GM12878 (cell line): ENCODE measurements at regions not wholly inside any gene's neighbourhood (a gene's known extent, or its start where the extent isn't known, plus 50 kb on each side); places are given as distances from the start of the nearest gene placed in this dataset.

Experiments
- ATAC-seq: fragments of 200-7000 bp; cut with Tn5 transposase; 3 replicates; pipeline ENCODE4 v1.9.1; 2020; ENCODE audit warnings: mild to moderate bottlenecking, moderate library complexity
- BruUV-seq: library from RNA; stranded (reverse); fragments of 400-500 nt; replicated peaks from 2 replicates; lab custom pipeline; 2021; lab: Mats Ljungman, UMichigan
- CTCF ChIA-PET: fragments of 300-600 bp; sonication (Branson Sonifier 250); formaldehyde crosslinking; extraction: SDS; loops from one replicate; lab custom pipeline; 2021; ENCODE audit warnings: inconsistent platforms; lab: Yijun Ruan, JAX
- POLR2A ChIA-PET: fragments of 350-600 bp; formaldehyde crosslinking; extraction: SDS; loops from one replicate; lab custom pipeline; 2021; ENCODE audit warnings: inconsistent platforms; lab: Charles Lee
- RAD21 ChIA-PET: fragments of 300-600 bp; sonication (Branson Sonifier 250); formaldehyde crosslinking; loops from one replicate; lab custom pipeline; 2023; ENCODE audit warnings: antibody characterized with exemption; ENCODE audit not compliant: unreplicated experiment; lab: Charles Lee
- SMC1A ChIA-PET: fragments of 300-600 bp; sonication (Branson Sonifier 250); formaldehyde crosslinking; loops from one replicate; lab custom pipeline; 2023; ENCODE audit not compliant: unreplicated experiment, uncharacterized antibody; lab: Charles Lee
- DNase-seq: peaks from one replicate; pipeline ENCODE4 v3.0.0-alpha.2; 2011; ENCODE audit warnings: low read depth, low spot score
- FAIRE-seq: peaks from 3 replicates; lab custom pipeline; 2011; peaks lifted over from hg19 to GRCh38; lab: Jason Lieb, UNC
- H2AFZ ChIP-seq: 2 replicates; pipeline ENCODE4 v1.6.0; 2011; ENCODE audit warnings: low read depth, low read length, control low read depth; ENCODE audit not compliant: control insufficient read depth
- H3K27ac ChIP-seq: 2 replicates; pipeline ENCODE4 v1.5.1; 2011; ENCODE audit warnings: control low read depth; ENCODE audit not compliant: control insufficient read depth, insufficient read depth
- H3K27me3 ChIP-seq, 2 experiments: replicated peaks in 1 of 2; 2 replicates each; pipeline versions ENCODE4 v1.6.0 to v1.6.1; 2011; ENCODE audit warnings: low read length in 1 of 2; ENCODE audit not compliant: control insufficient read depth in 2 of 2, insufficient read depth in 2 of 2
- H3K36me3 ChIP-seq, 2 experiments: 2 replicates each; pipeline ENCODE4 v1.5.1; 2011; ENCODE audit warnings: low read length in 1 of 2; ENCODE audit not compliant: control insufficient read depth in 2 of 2, insufficient read depth in 2 of 2
- H3K4me1 ChIP-seq: 2 replicates; pipeline ENCODE4 v1.6.1; 2011; ENCODE audit warnings: mild to moderate bottlenecking, low read length, moderate library complexity, mixed read lengths; ENCODE audit not compliant: control insufficient read depth, insufficient read depth
- H3K4me2 ChIP-seq: 2 replicates; pipeline ENCODE4 v1.6.0; 2011; ENCODE audit warnings: control low read depth; ENCODE audit not compliant: control insufficient read depth, insufficient read depth
- H3K4me3 ChIP-seq: fragments of 200-600 bp; sonication (generic); 2 replicates; pipeline ENCODE4 v1.5.1; 2016
- H3K79me2 ChIP-seq: 2 replicates; pipeline ENCODE4 v1.6.0; 2011; ENCODE audit warnings: low read length; ENCODE audit not compliant: control insufficient read depth, insufficient read depth
- H3K9ac ChIP-seq: 2 replicates; pipeline ENCODE4 v1.8.0; 2011; ENCODE audit warnings: low read length, control low read depth, mixed read lengths; ENCODE audit not compliant: control insufficient read depth, insufficient read depth
- H3K9me3 ChIP-seq: replicated peaks from 3 replicates; pipeline ENCODE4 v1.5.1; 2011; ENCODE audit warnings: mild to moderate bottlenecking, low read length; ENCODE audit not compliant: control insufficient read depth, insufficient read depth
- H4K20me1 ChIP-seq: 2 replicates; pipeline ENCODE4 v1.6.0; 2011; ENCODE audit not compliant: control insufficient read depth, insufficient read depth
- BACH1 ChIP-seq: fragments of 450-650 bp; IDR thresholded peaks from 2 replicates; pipeline ENCODE4 v1.6.1; 2017; ENCODE audit warnings: mild to moderate bottlenecking, borderline replicate concordance
- TAF1 ChIP-seq: IDR thresholded peaks from 2 replicates; pipeline ENCODE4 v1.6.1; 2011; ENCODE audit warnings: mild to moderate bottlenecking, low read depth, low read length, borderline replicate concordance
- WGBS: methylation state at CpG from one replicate; pipeline ENCODE4 v1.1.6; 2016; ENCODE audit warnings: low lambda C conversion rate; ENCODE audit not compliant: insufficient replicate concordance, insufficient coverage; ENCODE audit errors: missing lambda C conversion rate; 5-methylcytosine and 5-hydroxymethylcytosine counted together
- in situ Hi-C: fragments of 300-500 bp; cut with MboI; formaldehyde crosslinking; loops from 9 replicates; pipeline ENCODE4 v1.14.3; 2018; ENCODE audit warnings: mixed read lengths
- intact Hi-C: fragments of 100-400 bp; cut with micrococcal nuclease; formaldehyde crosslinking; loops from one replicate; pipeline ENCODE4 v1.14.2; 2022; ENCODE audit not compliant: unreplicated experiment
- TF ChIP-seq, protein P1 (sequence below): IDR thresholded peaks from 2 replicates; pipeline ENCODE4 v1.6.1; 2011; ENCODE audit warnings: low read depth, mild to moderate bottlenecking, low read length, moderate library complexity, borderline replicate concordance; ENCODE audit errors: extremely low read depth
- TF ChIP-seq, protein P2 (sequence below): fragments of 450-650 bp; formaldehyde crosslinking; IDR thresholded peaks from 2 replicates; pipeline ENCODE4 v1.4.0; 2022; ENCODE audit warnings: mild to moderate bottlenecking, moderate library complexity
- TF ChIP-seq, protein P3 (sequence below): IDR thresholded peaks from 2 replicates; pipeline ENCODE4 v1.6.1; 2012; ENCODE audit warnings: low read depth, low read length, improper control_type of control experiment

DNA sequence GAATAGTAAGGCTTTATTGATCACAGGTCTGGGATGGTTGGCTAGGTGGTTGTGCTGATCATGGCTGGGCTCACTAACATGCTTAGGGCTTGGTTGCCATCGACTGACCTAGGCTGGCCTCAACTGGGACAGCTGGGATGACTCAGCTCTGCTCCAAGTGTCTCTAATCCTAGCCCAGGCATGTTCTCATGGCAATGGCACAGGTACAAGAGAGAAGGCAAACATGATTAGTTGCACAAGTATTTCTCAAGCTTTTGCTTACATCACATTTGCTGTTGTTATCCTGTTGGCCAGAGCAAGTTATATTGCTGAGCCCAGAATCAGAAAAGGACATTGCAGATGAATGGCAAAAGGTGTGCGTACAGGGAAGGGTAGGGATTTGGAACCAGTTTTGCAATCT lies 68.5 kb upstream of the SLC35C1 start:
- ATAC-seq (no peak), FAIRE-seq (no peak), DNase-seq (no peak)
- Histone ChIP-seq H3K4me2 (no peak overlapping the region), H3K27me3 (no peaks in the 10 kb centered on the region), H3K79me2 (no peaks in the 10 kb centered on the region), H4K20me1 (no peaks in the 10 kb centered on the region), H3K4me3 (no peak overlapping the region), H2AFZ (no peak overlapping the region), H3K4me1 (no peaks in the 10 kb centered on the region), H3K9me3 (peaks cover 1% of the 10 kb centered on the region; the same call in 2 of the 3 replicates), H3K9ac (no peak overlapping the region), H3K27ac (no peak overlapping the region), H3K36me3 (no peaks in the 10 kb centered on the region)
- CTCF ChIA-PET = no interaction called here
- SMC1A ChIA-PET = no interaction called here
- in situ Hi-C loops (no loop called here), intact Hi-C loops (no loop called here)
- POLR2A ChIA-PET = no interaction called here
- BruUV-seq = no TSS peak
- TF ChIP-seq, protein P1, sequence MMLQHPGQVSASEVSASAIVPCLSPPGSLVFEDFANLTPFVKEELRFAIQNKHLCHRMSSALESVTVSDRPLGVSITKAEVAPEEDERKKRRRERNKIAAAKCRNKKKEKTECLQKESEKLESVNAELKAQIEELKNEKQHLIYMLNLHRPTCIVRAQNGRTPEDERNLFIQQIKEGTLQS = no peak
- TF ChIP-seq, protein P2, sequence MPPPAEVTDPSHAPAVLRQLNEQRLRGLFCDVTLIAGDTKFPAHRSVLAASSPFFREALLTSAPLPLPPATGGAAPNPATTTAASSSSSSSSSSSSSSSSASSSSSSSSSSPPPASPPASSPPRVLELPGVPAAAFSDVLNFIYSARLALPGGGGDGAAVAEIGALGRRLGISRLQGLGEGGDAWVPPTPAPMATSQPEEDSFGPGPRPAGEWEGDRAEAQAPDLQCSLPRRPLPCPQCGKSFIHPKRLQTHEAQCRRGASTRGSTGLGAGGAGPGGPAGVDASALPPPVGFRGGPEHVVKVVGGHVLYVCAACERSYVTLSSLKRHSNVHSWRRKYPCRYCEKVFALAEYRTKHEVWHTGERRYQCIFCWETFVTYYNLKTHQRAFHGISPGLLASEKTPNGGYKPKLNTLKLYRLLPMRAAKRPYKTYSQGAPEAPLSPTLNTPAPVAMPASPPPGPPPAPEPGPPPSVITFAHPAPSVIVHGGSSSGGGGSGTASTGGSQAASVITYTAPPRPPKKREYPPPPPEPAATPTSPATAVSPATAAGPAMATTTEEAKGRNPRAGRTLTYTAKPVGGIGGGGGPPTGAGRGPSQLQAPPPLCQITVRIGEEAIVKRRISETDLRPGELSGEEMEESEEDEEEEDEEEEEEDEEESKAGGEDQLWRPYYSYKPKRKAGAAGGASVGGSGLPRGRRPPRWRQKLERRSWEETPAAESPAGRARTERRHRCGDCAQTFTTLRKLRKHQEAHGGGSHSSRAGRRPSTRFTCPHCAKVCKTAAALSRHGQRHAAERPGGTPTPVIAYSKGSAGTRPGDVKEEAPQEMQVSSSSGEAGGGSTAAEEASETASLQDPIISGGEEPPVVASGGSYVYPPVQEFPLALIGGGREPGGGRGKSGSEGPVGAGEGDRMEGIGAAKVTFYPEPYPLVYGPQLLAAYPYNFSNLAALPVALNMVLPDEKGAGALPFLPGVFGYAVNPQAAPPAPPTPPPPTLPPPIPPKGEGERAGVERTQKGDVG = no peak
- no peak for TF ChIP-seq TAF1
- TF ChIP-seq, all 136 proteins: peak for 0
- RAD21 ChIA-PET = no interaction called here
- 14% methylated on average over 2 of the region's 2 CpGs for WGBS

DNA sequence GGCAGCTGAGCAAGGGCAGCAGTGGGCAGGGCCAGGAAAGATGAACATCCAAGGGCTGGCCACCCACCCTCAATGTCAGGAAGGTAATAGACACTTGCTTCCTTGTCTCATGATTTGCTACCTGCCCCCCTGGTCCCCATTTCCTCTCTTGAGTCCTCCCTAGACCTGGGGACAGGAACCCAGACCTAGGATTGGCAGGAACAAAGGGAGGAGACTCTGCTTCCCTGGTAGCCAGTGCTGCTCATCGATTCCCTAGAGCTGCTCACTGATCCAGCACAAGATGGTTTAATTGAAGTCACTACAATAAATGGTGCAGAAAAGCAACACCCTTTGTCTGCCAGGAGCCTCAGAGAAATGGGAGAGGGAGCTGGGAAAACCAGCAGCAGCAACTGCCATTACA lies 67.8 kb upstream of the CHST1 start:
- Histone ChIP-seq H3K27ac (no peak overlapping the region), H3K4me3 (no peak overlapping the region), H3K4me2 (no peak overlapping the region), H3K79me2 (no peaks in the 10 kb centered on the region), H3K36me3 (no peaks in the 10 kb centered on the region), H3K4me1 (no peaks in the 10 kb centered on the region), H2AFZ (no peak overlapping the region), H3K9ac (no peak overlapping the region), H3K27me3 (no peaks in the 10 kb centered on the region), H4K20me1 (no peaks in the 10 kb centered on the region), H3K9me3 (peaks cover 1% of the 10 kb centered on the region; the same call in 2 of the 3 replicates)
- FAIRE-seq (no peak), ATAC-seq (no peak), DNase-seq (no peak)
- WGBS = 45% methylated on average over 1 of the region's 1 CpG
- ChIA-PET RAD21 (no interaction called here), CTCF (no interaction called here), SMC1A (no interaction called here), POLR2A (no interaction called here)
- TF ChIP-seq BACH1 = no peak
- TF ChIP-seq, protein P3, sequence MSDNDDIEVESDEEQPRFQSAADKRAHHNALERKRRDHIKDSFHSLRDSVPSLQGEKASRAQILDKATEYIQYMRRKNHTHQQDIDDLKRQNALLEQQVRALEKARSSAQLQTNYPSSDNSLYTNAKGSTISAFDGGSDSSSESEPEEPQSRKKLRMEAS = no peak
- intact Hi-C loops (no loop called here), in situ Hi-C loops (no loop called here)
- no TSS peak for BruUV-seq
